NCI-H524 (cell line): ENCODE measurements at regions not wholly inside any gene's neighbourhood (a gene's known extent, or its start where the extent isn't known, plus 50 kb on each side); places are given as distances from the start of the nearest gene placed in this dataset.
"Not testable (repeated sequence)": the region's sequence is repeated elsewhere in the genome, so short reads cannot be mapped to it uniquely, and the experiment has no call there.

Source experiments
- DNase-seq, 2 experiments: peaks; one replicate each; lab custom pipeline; 2025; lab: John Stamatoyannopoulos, UW

DNA sequence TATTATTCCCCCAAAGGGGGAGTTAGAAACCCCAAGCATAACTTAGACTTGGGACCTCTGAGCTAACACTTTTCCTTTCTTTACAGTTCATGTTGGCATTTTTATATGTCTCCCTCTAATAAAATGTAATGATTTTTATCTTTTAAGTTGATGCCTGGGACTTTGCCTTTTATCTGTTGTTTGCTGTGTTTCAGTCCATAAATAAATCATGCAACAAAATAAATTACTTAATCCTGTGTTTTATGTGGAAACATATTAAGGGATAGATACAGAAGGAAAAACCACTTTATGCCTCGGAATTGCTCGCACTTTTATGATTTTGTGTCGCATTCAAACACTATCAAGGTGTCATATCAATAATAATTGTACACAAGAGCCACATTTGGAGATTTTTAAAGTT lies 93.7 kb upstream of the TBC1D5 start:
- no peak for DNase-seq

- DNase-seq, result no peak
Measured at GRCh38 chr3:17833786-17834559, 91.5 kb upstream of the TBC1D5 start.

GRCh38 chr3:17832016-17832415 lies 89.6 kb upstream of the TBC1D5 start:
- no peak for DNase-seq

DNA sequence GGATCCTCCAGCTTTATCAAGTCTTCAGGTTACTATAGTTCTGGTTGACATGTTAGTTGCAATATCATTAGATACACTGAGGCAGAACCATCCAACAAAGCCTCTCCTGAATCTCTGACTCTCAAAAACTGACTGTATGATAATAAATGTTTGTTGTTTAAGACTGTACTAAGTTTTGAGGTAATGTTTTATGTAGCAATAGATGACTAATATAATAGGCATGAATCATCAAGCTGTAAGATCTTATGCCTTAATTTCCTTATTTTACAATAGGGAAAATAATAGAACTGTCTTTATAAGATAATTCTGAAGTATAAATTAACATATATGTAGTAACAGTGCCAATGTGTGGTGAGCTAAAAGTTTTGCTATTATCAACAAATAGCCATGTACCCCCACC lies 88.9 kb upstream of the TBC1D5 start:
- DNase-seq, result no peak

DNA sequence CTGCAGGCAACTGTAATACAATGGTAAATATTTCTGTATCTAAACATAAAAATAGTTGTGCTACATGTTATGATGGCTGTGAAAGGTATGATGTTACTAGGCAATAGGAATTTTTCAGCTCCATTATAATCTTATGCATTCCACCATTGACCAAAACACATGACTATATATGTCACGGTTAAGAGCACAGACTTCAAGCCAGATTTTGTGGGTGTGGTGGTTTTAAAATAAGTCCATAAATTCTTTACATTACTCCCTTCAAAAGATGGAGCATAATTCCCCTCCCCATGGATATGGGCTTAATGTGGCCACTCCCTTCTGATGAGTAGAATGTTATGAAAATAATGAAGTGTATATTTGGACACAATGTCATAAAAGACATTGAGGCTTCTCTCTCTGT lies 88.4 kb upstream of the TBC1D5 start:
- no peak for DNase-seq

DNA sequence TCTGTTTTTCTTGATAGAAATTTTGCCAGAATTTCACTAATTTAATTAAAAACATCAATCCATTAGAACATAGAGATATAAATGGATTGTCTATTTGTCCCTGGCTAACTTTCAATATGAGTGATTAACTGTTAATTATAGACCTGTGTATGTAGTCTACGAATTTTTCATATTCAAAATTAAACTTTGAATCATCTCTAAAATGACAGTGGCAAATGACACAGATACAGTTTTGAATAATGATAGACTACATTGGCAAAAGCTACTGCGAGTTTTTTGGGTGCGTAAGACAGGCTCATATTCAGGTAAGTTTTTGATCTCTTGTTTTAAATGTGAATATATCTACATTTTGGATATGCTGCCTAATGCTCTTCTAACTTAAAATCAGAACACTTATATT lies 86.0 kb upstream of the TBC1D5 start:
- no peak for DNase-seq

GRCh38 chr3:17825298-17825697 lies 82.9 kb upstream of the TBC1D5 start:
- DNase-seq, result no peak

DNA sequence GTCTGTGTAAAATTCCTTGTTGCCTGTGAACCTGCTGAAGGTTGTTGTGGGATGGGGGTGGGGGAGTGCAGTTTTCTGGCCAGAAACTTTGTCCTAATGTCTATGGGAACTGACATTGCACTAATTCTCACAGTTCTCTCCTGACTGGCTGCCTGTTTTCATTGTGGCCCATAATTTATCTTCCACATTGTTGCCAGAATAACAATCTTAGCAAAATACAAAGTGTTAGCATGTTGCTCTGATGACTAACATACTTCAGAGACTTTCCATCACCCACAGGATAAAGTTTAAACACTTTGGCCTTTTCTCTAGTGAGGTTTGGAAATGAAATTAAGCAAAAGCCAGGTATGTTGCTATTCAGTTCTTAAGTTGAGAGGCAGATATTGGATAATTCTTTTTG lies 81.4 kb upstream of the TBC1D5 start:
- DNase-seq, result no peak

DNA sequence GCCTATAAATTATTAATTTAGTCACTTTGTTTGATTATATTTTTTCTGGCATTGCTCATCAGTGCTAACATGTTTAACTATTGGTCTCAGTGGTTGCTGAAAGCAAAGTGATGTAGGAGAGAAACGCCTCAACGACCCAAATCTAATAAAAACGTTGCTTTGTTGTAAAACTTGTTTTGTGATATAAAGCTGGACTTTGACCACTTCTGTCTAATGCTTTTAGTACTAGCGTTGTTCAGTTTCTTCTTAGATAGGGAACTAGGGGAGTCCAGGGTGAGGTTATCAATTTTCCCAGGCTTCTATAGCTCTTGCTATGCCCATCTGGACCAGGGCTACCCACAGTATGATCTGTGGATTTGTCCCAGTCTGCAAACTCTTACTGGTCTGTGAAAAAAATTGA lies 80.6 kb upstream of the TBC1D5 start:
- no peak for DNase-seq

DNA sequence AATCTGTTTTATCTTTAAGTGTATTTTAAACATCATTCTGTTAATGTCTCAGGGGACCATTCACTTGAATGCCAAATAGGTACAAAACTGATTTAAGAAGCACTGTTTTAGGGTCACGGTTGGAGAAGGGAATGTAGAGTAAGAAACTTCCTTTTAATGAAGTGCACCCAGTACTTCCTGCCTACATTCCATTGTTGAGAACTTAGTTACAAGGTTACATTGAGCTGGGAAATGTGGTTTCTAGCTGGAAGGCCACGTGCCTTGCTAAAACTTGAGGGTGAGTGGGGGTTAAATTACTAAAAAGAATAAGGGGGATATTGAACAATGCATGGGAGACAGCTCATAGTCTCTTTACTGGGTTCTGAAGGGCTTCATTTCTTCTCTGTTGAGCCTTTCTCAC lies 78.3 kb upstream of the TBC1D5 start:
- no peak for DNase-seq

DNA sequence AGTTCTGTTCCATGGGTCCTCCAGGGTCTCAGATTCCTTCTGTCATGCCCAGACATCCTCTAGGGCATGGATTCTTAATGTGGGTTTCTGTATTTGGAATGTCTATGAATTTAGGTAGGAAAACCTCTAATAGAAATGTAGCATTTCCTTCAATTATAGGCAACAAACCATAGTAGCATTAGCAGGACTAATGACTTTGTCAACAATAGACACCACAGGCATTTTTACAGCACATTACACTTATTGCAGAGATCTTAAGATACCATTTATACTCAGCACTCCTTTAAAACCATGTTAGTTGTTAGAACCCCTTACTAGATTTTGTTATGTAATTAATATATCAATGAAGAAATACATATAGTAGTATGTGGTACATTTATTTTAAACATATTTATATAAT lies 77.8 kb upstream of the TBC1D5 start:
- no peak for DNase-seq

DNA sequence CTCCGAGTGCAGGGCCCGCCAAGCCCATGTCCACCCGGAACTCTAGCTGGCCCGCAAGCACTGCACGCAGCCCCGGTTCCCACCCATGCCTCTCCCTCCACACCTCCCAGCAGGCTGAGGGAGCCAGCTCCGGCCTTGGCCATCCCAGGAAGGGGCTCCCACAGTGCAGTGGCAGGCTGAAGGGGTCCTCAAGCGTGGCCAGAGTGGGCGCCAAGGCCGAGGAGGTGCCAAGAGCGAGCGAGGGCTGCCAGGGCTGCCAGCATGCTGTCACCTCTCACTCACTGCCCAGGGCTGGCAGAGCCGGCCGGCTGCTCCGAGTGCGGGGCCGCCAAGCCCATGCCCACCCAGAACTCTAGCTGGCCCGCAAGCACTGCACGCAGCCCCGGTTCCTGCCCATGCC lies 75.5 kb upstream of the TBC1D5 start:
- not testable (repeated sequence) for DNase-seq

DNA sequence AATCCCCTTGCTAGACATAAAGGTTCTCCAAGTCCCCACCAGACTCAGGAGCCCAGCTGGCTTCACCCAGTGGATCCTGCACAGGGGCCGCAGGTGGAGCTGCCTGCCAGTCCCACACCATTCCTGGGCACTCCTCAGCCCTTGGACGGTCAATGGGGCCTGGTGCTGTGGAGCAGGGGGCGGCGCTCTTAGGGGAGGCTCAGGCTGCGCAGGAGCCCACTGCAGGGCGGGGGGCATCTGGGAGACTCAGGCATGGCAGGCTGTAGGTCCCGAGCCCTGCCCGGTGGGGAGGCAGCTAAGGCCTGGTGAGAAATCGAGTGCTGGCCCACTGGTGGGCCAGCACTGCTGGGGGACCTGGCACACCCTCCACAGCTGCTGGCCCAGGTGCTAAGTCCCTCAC lies 75.1 kb upstream of the TBC1D5 start:
- no peak for DNase-seq

DNA sequence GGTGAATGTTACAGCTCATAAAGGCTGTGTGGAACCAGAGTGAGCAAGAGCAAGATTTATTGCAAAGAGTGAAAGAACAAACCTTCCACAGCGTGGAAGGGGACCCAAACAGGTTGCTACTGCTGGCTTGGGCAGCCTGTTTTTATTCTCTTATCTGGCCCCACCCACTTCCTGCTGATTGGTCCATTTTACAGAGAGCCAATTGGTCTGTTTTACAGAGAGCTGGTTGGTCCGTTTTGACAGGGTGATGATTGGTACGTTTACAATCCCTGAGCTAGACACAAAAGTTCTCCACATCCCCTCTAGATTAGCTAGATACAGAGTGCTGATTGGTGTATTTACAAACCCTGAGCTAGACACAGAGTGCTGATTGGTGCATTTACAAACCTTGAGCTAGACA lies 74.4 kb upstream of the TBC1D5 start:
- DNase-seq, result not testable (repeated sequence)

DNA sequence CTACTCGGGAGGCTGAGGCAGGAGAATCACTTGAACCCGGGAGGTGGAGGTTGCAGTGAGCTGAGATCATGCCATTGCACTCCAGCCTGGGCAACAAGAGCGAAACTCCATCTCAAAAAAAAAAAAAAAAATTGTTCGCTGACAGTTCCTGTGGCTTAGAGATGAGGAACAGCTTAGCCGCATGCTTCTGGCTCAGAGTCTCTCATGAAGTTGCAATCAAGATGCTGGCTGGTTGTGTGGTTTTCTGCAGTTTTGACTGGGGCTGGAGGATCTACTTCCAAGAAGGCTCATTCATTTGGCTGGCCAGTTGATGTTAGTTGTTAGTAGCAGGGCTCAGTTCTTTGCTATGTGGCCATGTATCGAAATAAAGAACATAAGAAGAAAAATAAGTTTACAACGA lies 69.9 kb upstream of the TBC1D5 start:
- not testable (repeated sequence) for DNase-seq

DNA sequence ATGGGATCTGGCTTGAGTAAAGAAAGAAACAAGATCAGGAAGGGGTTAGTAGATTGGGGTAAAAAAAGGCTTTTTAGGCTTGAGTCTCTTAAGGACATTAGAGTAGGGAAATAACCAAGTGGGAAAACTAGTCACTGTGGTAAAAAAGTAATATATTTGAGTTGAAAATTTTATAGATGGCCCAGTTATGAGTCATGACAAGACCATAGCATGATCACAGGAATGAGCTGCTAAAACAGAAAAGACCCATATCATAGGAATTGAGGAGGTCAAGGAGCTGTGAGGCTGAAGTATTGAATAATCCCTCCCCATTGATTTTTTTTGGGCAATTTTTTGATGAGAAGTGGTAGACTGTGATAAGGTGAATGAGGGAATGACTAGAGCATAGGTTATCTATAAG lies 69.2 kb upstream of the TBC1D5 start:
- no peak for DNase-seq

DNA sequence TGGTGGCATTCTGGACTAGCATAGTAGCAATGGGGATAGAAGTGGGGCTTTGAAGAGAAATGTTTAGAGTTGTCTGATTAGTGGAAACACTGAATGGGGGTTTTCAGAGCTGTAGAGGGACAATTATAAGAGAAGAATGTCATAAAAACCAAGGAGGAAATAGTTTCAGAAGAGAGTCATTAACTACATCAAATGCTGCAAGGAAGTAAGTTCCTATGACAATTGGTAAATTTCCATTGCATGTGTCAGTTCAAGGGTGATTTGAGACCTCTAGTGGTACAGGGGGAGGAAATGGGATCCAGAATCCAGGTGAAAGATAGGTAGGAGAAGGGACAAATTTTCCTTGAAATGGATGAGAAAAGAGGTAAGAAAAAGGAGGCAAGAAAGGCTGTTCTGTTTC lies 68.3 kb upstream of the TBC1D5 start:
- no peak for DNase-seq

DNA sequence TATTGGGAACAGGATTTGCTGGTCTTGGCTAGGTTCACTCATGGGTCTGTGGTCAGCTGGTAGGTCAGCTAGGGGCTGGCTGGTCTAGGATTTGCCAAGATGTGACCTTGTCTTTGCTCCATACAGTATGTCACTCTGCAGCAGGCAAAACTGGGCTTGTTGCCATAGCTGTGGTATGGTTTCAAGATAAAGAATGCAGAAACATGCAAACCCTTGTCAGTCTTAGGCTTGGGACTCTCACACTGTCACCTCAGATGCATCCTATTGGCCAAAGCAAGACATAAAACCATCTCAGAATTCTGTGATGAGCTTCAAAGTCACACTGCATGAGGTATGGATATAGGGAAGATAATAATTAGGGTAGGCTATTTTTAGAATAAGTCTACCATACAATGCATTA lies 66.6 kb upstream of the TBC1D5 start:
- no peak for DNase-seq

GRCh38 chr3:17806876-17807275 lies 64.4 kb upstream of the TBC1D5 start:
- no peak for DNase-seq

DNA sequence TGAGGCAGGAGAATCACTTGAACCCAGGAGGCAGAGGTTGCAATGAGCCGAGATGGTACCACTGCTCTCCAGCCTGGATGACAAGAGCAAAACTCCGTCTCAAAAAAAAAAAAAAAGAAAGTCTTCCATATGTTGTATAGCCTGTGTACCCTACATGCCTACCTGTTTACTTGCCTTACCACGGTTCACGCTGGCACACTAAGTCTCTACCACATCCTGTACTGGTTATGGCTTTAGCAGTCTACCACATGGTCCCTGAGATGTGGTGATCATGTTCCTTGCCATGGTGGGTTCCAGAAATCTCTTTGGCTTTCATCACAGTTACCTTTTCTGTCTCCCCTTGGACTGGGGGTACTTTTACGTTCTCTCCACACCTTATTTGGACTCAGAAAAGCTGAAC lies 63.8 kb upstream of the TBC1D5 start:
- DNase-seq, result no peak

DNA sequence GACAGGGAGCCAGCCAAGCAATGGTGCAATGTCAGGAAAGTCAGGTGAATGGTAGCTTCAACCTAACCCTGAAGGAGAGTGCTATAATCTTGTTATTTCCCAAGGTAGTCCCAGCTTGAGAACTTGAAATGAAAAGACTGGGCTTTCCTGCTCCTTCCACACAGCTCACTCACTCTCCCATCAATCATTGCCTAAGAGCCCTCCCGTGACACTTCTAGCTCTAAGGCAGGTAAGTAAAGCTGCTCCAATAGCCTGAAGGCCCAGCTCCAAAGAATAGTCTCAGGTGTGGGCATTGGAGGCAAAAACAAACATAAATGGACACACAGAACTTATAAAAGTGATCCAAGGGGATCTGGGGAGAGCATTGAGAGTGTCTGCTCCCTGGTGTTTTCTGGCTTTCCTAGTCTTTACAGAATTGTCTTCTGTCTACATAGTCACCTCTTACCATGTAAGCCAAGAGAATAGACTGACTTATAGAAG lies 63.1 kb upstream of the TBC1D5 start:
- DNase-seq, result no peak

- DNase-seq, result no peak
Measured at GRCh38 chr3:17802950-17803349, 60.5 kb upstream of the TBC1D5 start.

GRCh38 chr3:17801131-17801530 lies 58.7 kb upstream of the TBC1D5 start:
- DNase-seq, result no peak

DNA sequence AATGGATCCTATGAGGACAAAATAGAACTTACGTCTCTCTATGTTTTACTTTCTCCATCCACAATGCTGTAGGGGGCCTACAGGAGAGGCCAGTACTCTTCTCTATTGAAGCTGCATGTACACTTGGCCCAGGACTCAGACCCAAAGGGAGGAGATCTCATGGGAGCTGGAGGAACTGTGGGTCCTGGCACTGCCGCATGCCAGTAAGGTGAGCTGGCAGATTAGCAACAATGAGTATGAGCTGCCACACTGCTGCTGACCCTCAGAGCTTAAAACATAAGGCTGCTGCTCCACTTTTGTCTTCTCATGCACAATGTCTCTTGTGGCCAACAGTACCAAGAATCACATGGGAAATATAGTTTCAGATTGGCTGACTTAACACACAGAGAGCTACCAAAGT lies 57.8 kb upstream of the TBC1D5 start:
- no peak for DNase-seq
